GDM1 (cell line): ENCODE measurements at regions not wholly inside any gene's neighbourhood (a gene's known extent, or its start where the extent isn't known, plus 50 kb on each side); places are given as distances from the start of the nearest gene placed in this dataset.

Experiments used
- DNase-seq: peaks from one replicate; lab custom pipeline; 2025; lab: John Stamatoyannopoulos, UW

- DNase-seq: no peak
These were observed 1209.6 kb downstream of the ZPLD1 start for GRCh38 chr3:103644450-103644849.

DNA sequence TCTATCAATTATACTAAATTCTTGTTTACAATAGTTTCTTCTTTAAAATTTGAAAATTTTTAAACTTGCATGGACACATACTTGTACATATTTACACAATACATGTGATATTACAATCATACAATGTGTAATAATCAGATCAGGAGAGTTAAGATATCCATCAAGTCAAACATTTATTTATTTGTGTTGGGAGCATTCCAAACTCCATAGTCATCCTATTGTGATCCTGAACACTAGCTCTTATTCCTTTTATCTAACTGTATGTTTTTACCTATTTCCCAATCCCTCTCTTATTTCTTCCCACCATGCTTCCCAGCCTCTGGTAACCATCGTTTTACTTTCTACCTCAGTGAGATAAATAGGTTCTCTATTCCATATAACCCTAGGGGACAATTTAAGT is 1219.2 kb downstream of the ZPLD1 start:
- no peak for DNase-seq

DNA sequence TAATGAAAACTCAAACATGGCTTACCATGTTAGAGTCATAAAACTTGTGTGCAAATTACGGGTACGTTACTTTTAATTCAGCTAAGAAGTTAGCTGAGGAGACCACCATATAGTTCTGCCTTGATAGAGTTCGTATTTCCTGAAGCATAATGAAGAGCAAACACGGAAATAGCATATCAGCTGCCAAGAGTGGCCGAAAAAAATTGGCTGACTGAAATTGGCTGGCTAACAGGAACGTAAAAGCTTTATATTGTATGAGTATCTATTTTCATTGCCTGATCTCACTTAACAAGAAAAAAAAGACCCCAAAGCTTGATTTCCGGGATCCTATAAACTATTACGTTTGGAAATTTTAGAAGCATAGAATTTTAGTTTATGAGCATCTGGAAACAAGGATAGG is 1222.9 kb downstream of the ZPLD1 start:
- no peak for DNase-seq

- no peak for DNase-seq
These were observed 1226.0 kb downstream of the ZPLD1 start for GRCh38 chr3:103660810-103661209.

GRCh38 chr3:103662591-103662990 is 1227.8 kb downstream of the ZPLD1 start:
- DNase-seq: no peak

DNA sequence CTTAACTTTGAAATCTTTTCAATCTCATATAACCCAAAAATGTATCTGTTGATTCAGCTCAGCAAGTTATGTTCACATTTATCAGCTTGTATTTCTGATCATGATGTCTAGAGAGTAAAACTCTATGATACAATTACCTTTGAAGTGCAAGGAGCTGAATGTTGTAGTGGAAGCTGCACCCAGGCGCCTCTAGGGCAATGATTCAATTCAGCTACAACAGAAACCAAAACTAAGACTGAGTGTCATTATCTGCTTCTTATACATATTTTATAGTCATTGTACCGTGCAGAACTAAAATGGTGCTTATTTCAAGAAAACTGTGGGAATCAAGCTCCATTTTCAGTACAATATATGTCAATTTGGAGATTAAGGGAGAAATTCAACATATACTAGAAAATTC is 1237.5 kb downstream of the ZPLD1 start:
- DNase-seq: no peak

GRCh38 chr3:103684904-103685303 is 1250.1 kb downstream of the ZPLD1 start:
- no peak for DNase-seq

- no peak for DNase-seq
These were observed 1251.1 kb downstream of the ZPLD1 start for GRCh38 chr3:103685939-103686338.

DNA sequence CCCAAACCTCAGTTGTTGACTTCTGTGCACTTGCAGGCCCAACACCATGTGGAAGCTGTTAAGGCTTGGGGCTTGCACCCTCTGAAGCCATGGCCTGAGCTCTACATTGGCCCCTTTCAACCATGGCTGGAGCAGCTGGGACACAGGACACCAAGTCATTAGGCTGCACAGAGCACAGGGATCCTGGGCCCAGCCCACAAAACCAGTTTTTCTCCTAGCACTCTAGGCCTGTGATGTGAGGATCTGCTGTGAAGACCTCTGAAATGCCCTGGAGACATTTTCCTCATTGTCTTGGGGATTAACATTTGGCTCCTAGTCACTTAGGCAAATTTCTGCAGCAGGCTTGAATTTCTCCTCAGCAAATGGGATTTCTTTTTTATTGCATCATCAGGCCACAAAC is 1255.7 kb downstream of the ZPLD1 start:
- DNase-seq: no peak

GRCh38 chr3:103693831-103694230 is 1259.0 kb downstream of the ZPLD1 start:
- DNase-seq: no peak

GRCh38 chr3:103698646-103699045 is 1263.8 kb downstream of the ZPLD1 start:
- DNase-seq: no peak

GRCh38 chr3:103699228-103699627 is 1264.4 kb downstream of the ZPLD1 start:
- no peak for DNase-seq

DNA sequence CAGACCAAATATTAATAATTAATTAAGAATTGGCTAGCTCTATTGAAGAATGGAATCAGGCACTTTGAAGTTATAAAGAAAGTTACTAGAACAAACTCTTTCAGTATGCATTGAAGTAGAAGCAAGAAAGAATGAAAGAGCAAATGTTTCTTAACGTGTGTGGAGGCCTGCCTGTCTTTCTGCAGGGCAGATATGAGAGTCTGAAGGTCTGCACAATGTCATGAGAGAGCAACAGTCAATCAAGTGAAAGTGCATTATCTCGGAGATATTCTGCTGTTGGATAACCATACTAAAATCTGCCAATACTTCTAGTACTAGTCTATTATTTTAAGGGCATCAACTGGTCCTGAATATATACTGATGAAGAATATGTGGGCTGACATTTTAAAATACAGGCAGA is 1270.8 kb downstream of the ZPLD1 start:
- no peak for DNase-seq

DNA sequence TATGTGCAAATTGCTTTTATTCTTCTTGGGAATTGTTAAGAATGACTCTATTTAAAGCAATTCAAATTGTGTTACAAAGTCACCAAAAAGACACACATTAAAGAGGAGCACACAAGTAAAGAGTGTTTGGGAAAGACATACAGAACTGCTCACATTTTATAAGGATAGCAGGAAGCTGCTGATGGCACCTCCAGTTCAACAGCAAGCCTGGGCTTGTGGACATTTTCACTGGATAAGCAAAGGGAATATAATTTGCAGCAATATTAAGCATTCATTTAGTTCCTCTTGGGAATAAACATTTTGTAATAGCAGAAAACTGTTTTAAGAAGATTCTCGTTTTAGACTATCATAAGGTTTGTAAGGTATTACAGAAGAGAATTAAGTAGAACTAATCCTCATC is 1271.9 kb downstream of the ZPLD1 start:
- DNase-seq: no peak

DNA sequence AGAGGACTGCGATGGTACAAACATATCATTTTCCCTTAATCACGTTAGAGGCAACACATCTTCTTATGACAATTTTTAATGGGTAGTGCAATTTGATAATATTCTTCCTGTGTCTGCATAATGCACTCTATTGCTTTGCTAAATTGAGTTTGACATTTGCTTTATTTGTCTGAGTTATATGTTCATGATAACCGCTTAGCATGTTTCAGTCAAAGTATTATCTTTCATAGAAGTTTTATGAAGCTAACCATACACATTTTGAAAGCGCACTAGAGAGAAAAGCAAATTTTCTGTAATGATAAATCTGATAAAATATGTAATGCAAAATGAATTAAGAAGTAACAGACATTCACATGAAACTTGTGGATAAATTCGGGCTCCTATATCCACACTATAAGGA is 1276.9 kb downstream of the ZPLD1 start:
- DNase-seq: no peak

GRCh38 chr3:103712320-103713008 is 1277.6 kb downstream of the ZPLD1 start:
- no peak for DNase-seq

- no peak for DNase-seq
These were observed 1294.7 kb downstream of the ZPLD1 start for GRCh38 chr3:103729547-103729946.

GRCh38 chr3:103730744-103731143 is 1295.9 kb downstream of the ZPLD1 start:
- no peak for DNase-seq

GRCh38 chr3:103752986-103753385 is 1318.2 kb downstream of the ZPLD1 start:
- no peak for DNase-seq

- no peak for DNase-seq
These were observed 1332.8 kb downstream of the ZPLD1 start for GRCh38 chr3:103767635-103768034.

DNA sequence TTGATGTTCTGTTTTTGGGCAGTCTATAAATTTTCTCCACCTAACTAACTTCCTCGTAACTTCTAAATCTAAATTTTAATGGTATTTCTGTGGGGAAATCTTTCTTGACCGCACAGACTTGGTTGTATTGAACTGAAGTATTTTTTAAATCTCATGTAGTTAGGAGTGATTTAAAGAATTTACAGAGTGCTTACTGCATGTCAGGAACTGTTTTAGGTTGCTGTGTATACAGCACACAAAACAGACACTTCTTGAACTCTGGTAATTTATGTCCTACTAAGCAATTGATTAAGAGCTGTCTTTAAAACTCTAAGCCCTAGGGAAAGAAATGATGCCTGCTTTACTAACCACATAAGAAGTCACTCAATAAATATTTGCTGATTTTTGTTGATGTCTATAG is 1350.2 kb downstream of the ZPLD1 start:
- no peak for DNase-seq

GRCh38 chr3:103785537-103785936 is 1350.7 kb downstream of the ZPLD1 start:
- DNase-seq: no peak

GRCh38 chr3:103786296-103786695 is 1351.5 kb downstream of the ZPLD1 start:
- no peak for DNase-seq

GRCh38 chr3:103787164-103787871 is 1352.5 kb downstream of the ZPLD1 start:
- no peak for DNase-seq
